ENCODE measurements at regions not wholly inside any gene's neighbourhood (a gene's known extent, or its start where the extent isn't known, plus 50 kb on each side); places are given as distances from the start of the nearest gene placed in this dataset.

GRCh38 chr7:145919712-145920111, 196.9 kb upstream of the CNTNAP2 start:
- DNase-seq (ENCODE audit: low read depth): no peak
- no peak for TF ChIP-seq CTCF (conservative IDR thresholded peaks at IDR 0.05; ENCODE audit: control insufficient read depth, insufficient read depth, low read depth, low read length)
- H3K4me3 ChIP-seq (ENCODE audit: control insufficient read depth, low read depth, low read length): no peak overlapping the region

- no peak for TF ChIP-seq CTCF (conservative IDR thresholded peaks at IDR 0.05; ENCODE audit: control insufficient read depth, insufficient read depth, low read depth, low read length)
- no peak overlapping the region for H3K4me3 ChIP-seq (ENCODE audit: control insufficient read depth, low read depth, low read length)
- DNase-seq (ENCODE audit: low read depth): no peak
These were observed 199.8 kb upstream of the CNTNAP2 start for GRCh38 chr7:145916776-145917175.

DNA sequence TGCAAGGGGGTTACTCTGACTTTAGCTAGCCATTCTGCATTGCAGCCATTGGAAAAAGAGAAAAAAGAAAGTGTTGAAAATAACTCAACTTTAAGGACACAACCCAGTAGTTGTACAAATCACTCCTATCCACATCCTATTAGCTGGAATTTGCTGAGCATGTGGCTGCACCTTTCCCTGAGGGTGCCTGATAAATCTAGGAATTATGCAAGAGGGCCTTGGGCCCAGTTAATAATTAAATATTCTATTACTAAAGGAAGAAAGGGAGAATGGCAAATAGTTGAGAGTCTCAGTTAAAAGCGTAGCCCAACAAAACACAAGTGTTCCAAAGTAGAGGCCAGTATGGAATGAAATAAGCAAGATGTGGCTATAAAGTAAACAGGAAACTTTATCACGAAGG, 200.9 kb upstream of the CNTNAP2 start:
- no peak for DNase-seq (ENCODE audit: low read depth)
- no peak for TF ChIP-seq CTCF (conservative IDR thresholded peaks at IDR 0.05; ENCODE audit: control insufficient read depth, insufficient read depth, low read depth, low read length)
- H3K4me3 ChIP-seq (ENCODE audit: control insufficient read depth, low read depth, low read length): no peak overlapping the region

DNA sequence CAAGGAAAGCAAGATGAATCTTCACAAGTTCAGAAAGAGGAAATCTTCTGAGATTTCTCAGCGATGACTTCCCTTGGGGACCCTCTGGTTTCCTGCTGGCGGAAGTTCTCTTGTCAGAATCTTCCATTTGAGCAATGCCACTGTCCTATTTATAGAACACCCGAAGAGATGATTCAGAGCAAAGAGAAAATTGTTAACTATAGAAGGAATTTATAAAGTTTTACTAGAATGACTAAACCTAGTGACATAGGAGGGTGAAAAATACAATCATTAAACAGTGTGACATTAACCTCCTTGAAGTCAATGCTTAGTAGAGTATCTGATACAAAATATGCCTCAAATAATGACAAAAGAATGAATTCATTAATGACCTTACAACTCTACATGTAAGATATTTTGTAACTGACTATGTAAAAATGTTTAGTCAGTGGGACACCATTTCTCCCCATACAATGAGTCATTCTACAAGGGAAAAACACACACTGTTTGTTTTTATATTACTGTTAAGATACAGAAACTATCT, 206.5 kb upstream of the CNTNAP2 start:
- no peak for TF ChIP-seq CTCF (conservative IDR thresholded peaks at IDR 0.05; ENCODE audit: control insufficient read depth, insufficient read depth, low read depth, low read length)
- H3K4me3 ChIP-seq (ENCODE audit: control insufficient read depth, low read depth, low read length): no peak overlapping the region

GRCh38 chr7:145903658-145904057, 212.9 kb upstream of the CNTNAP2 start:
- TF ChIP-seq CTCF (conservative IDR thresholded peaks at IDR 0.05; ENCODE audit: control insufficient read depth, insufficient read depth, low read depth, low read length): no peak
- H3K4me3 ChIP-seq (ENCODE audit: control insufficient read depth, low read depth, low read length): no peak overlapping the region
- no peak for DNase-seq (ENCODE audit: low read depth)

More for the DNA sequence above, 206.5 kb upstream of the CNTNAP2 start:
- DNase-seq (ENCODE audit: low read depth): peak; percentile 13

DNA sequence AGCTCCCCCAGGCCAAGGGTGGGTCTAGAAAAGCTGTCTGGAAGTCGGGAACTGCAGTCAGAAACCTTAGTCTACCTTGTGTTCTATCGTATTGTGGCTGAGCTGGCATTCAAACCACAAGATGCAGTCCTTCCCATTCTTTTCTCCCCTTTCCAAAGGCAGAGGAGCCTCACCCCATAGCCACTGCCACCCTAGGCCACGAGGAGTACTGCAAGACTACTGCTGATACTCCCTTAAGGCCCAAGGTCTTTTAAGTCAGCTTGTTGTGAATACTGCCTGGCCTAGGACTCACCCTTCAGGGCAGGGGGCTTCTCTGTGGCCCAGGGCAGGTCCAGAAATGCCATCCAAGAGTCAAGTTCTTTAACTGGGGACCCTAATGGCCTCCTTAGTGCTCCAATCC, 214.5 kb upstream of the CNTNAP2 start:
- no peak overlapping the region for H3K4me3 ChIP-seq (ENCODE audit: control insufficient read depth, low read depth, low read length)
- DNase-seq (ENCODE audit: low read depth): no peak
- no peak for TF ChIP-seq CTCF (conservative IDR thresholded peaks at IDR 0.05; ENCODE audit: control insufficient read depth, insufficient read depth, low read depth, low read length)

DNA sequence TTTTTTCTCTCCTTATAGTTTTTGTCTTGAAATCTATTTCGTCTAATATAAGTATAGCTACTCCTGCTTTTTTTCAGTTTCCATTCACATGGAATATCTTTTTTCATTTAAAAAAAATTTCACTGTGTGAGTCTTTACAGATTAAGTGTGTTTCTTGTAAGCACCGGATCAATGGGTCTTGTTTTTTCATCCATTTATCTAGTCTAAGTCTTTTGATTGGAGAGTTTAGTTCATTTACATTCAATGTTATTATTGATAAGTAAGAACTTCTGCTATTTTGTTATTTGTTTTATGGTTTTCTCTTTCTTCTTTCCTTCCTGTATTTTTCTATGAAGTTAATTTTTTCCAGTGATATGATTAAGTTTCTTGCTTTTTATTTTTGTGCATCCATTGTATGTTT, 216.7 kb upstream of the CNTNAP2 start:
- no peak for TF ChIP-seq CTCF (conservative IDR thresholded peaks at IDR 0.05; ENCODE audit: control insufficient read depth, insufficient read depth, low read depth, low read length)
- no peak for DNase-seq (ENCODE audit: low read depth)
- H3K4me3 ChIP-seq (ENCODE audit: control insufficient read depth, low read depth, low read length): no peak overlapping the region

All from fibroblast of mammary gland (primary cell).